Activated CD4-positive, CD25-positive, alpha-beta regulatory T cell treated with anti-CD3 and anti-CD28 coated beads, Interleukin-2, amount 50 U/mL, for 24 hours (primary cell): ENCODE measurements at regions not wholly inside any gene's neighbourhood (a gene's known extent, or its start where the extent isn't known, plus 50 kb on each side); places are given as distances from the start of the nearest gene placed in this dataset.
A peak's percentile ranks its signal among the peaks of the same experiment; 100 is the strongest.

Experiments used
- ATAC-seq, 2 donors: fragments of 150-1000 bp; cut with Tn5 transposase; one replicate each; pipeline ENCODE4 v1.10.0; 2021; ENCODE audit warnings: mild to moderate bottlenecking in 1 of 2, moderate library complexity in 1 of 2

DNA sequence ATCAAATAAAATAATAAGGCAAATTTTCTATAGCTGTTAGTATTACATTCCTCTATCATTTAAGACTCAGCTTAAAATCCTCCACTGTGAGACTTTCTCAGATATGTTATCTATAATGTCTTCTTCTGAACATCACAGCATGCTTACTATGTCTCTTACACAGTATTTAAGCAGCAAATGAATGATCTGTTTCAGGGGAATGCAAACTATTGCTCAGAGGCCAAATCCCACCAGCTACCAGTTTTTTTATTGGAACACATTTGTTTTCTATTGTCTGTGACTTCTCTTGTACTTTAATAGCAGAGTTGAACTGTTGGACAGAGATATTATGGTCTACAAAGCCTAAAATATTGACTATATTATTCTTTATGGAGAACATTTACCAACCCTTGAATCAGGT lies 59.6 kb downstream of the C3orf38 start:
- no peak for ATAC-seq

DNA sequence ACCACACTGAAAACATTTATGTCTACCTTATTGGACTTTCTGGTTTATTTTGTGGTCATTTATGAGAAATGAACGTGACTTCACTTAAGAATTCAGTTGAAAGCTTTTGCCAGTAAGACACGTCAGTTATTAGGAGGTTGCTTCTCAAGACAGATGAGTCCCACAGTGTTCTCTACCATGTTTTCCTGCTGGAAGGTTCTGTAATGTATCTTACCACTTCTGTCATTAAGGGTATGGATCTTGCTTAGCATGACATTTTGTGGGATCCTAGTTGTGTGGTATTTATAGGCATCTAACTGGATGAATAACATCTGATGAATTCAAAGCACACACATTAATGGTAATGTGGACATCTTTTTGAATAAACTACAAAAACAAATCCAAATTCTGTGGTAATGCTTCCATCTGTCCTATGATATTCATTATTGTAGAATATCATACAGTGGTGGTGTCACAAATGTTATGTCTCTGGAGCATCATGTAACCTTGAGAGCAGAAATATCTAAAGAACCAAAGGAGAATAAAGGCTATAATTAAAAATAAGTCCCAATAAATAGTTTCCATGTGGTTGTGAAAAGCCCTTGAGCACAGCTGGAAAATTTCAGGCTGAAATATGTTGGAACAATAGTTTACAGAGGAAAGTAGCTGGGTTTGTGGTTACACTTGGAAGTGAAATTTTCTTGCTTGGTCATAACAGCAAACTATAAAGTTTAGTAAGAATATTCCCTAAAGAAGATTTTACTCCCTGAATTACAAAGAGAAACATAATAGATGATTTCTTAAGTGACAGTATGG lies 61.5 kb downstream of the C3orf38 start:
- ATAC-seq: no peak

DNA sequence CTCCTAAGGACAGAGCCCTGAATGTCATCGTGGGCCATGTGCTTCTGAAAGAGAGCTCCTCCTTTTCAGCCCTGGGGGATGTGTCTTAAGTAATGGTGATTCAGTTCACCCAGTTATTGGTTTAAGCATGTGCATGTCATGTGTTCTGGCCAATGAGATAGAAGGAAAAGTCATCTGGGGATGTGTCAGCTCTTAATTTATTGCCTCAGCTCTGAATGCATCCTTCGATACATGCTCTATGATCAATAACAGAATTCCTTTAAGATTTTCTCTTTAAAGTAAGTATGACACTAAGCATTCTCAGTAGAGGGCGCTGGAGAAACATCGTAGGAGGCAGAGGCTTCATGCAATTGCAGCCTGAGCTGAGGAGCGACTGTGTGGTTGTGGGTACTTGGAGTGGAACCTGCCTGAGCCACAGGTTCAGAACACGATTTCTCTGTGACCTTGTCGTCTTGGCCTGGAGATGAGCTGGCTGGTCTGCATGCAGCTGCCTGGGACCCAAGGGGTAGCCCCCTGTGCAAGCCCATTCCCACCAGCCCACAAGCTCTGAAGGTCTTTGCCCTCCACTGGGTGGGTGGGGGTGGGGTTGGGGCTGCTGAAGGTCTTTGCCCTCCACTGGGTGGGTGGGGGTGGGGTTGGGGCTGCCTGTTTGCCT lies 69.5 kb downstream of the C3orf38 start:
- no peak for ATAC-seq

DNA sequence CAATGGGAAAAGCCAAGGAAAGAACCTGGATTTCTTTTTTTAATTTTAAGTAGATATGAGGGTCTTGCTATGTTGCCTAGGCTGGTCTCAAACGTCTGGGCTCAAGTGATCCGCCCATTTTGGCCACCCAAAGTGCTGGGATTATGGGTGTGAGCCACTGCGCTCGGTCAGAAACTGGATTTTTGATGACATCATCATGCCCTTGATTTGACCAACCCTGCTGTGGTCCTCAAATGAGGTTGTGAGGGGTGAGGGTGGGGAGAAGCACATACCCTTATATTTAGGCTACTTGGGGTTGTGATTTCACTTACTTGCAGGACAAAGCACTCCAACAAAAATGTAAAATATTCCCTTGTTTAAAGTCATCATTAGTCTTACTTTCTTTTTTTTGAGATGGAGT lies 70.4 kb downstream of the C3orf38 start:
- no peak for ATAC-seq

DNA sequence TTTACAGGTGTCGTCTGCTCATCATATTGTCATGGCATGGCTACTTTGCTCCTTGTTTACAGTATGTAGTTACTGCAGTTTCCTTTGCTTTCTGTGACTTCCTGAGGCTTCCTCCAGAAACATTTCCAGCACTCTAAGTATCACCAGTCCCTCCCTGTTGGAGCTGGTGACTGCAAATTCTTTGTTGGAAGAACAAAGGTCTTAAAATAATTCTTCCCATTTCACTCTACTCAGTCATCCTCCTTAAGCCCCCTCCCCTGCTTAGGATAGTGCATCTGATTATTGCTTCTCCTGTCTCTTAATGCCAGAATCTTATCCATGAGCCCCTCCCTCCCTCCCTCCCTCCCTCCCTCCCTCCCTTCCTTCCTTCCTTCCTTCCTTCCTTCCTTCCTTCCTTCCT lies 72.0 kb downstream of the C3orf38 start:
- no peak for ATAC-seq

DNA sequence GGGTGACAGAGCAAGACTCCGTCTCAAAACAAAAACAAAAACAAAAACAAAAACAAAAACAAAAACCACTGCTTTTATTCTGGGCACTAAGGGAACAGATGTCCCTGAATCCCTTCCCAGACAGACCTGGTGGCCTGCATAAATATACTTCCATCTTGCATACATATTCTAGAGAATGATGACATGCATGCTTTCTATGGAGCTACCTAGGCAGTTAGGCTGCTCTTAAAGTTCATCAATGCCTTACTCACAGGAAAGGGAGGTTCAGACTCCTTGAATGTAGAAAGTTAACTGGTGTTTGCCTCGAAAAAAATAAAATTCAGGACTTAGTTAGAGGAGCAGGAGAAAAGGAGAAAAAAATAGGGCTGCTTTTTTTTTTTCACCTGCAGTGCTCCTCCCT lies 72.6 kb downstream of the C3orf38 start:
- no peak for ATAC-seq

DNA sequence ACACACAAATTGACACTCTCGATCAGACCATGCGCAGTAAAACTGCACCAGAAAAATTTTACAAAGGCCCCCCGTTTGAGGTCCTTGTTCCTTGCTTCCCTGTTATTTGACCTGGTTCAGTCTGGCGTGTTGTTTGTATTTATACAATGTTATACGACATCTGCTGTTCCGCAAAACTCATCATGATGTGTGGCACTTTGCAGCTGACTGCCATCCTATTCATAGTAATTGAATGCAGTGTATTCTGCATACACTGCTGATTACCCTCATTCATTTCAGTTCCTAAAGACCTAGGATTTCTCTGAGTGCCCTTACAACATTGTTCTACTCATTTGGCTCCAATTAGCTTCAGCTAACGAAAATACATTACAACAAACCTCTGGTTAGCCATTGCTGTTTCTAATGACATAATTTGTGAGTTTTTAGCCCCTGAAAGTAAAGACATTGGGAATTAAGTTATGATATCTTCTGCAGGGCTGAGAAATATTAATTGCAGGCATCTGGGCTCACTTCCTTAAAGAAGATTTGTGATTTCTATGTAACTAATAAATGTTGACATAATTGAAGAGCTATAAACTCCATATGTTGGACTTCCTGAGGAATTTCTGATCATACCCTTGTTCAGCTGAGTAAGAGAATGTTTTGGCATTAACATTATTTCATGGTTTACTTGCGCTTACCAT lies 75.7 kb downstream of the C3orf38 start:
- no peak for ATAC-seq

DNA sequence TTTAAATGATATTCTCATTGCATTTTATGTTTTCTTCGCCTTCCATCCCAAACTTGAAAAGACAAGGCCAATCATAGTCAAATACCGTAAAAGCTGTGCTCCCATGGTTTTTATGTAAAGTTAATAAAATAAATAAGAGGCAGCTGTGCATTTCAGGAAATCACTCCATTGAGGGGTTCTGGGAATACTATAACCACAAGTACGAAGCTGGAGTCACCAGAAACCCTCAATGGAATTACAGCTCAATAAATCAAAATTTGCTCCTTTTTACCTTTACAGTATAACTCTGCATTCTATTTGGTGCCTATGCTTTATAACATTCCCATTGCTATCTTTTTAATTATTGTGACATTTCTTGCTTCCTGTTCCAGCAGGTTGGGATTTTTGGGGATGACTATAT lies 77.2 kb downstream of the C3orf38 start:
- no peak for ATAC-seq

DNA sequence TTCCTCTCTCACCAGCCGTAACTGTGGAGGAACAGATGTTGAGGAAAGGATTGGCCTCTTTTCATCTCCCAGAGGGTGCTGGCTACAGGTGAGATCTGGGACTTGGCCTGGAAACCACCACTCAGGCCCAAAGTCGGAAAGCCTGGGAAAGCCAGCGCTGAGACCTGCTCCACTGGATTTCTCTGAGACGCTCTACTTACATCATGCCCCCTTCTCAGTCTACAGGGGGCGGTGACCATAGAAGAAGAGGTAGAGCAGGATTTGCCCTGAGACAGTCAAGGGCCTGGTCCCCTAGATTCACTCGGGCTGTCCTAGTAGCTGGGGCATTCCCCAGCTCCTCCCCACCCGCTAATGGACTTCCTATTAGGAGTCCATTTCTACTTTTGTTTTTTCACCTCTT lies 80.9 kb downstream of the C3orf38 start:
- no peak for ATAC-seq

DNA sequence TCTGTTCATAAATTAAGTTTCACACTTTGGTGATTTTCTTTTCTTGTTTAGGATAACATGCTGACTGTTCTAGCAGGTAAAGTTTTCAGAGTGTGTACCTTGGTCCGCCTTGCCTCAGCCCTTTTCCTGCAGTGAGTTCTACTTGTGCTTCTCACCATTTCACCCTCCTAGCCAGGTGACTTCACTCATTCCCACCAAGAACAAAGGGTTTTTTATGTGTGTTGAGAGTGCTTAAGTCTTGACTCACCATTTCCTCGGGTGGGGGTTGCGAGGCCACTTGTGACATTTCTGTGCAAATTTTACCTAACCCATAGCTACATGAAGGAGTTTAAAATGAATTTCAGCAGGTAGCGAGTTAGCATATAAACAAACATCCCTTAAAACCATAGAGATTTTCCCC lies 81.4 kb downstream of the C3orf38 start:
- no peak for ATAC-seq

DNA sequence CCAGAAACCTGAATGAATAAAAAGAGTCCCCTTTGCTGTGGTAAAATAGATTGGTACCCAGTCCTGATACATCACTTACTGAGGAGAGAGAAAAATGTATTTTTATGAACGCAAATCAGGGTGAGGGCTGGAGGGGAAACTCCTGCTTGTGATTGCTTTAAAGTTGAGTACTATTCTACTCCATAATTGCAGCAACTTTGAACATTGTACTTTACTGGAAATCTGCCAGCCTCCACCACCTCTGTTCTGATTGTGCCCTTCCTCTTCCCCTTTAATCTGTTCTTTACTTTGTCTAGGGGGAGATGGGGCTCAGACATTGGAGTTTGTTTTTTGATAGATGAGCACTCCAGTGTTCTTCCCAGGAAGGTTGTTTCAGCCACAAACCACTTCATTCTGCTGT lies 81.9 kb downstream of the C3orf38 start:
- no peak for ATAC-seq

DNA sequence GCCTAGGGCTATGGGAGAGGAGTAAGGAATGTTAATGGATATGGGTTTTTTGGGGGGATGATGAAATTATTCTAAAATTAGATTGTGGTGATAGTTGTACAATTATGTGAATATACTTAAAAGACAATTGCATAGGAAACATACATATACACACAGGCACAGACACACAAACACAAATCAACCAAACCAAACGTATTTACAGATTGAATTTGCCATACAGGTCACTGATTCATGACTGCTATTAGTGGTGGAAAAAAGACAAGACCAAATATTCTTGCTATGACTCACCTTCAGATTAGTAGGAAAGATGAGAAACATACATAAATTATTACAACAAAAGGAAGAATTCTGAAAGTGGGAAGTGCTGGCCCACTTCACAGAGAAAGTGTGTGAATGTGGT lies 85.3 kb downstream of the C3orf38 start:
- no peak for ATAC-seq

DNA sequence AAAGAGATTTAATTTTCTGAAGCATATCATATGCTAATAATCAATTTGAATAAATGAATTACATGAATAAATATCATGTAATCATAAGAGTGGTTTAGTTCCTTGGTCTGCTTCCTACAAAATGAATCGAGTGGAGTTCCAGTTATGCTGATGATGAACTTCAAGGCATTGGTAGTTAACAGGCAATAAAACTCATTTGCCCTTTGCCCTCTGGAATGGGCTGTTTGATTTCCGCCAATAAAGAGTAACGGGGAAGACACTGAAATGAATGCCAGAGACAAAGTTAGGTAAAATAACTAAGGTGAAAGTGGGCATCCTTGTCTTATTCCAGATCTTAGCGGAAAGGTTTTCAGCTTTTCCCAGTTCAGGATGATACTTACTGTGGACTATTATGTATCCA lies 90.1 kb downstream of the C3orf38 start:
- ATAC-seq: no peak

DNA sequence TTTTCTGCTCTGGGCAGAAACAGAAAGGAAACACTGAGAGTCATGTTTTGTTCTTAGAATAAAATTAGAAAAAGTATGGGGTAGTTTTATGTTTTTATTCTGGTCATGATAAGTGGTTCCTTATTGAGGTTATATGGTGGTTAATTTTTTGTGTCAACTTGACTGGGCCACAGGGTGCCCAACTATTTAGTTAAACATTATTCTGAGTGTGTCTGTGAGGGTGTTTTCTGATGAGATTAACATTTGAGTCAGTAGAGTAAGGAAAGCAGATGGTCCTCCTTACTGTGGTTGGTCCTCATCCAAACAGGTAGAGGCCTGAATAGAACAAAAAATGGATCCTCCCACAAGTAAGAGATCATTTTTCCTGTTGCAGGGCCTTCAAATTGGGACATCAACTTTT lies 98.9 kb downstream of the C3orf38 start:
- no peak for ATAC-seq

DNA sequence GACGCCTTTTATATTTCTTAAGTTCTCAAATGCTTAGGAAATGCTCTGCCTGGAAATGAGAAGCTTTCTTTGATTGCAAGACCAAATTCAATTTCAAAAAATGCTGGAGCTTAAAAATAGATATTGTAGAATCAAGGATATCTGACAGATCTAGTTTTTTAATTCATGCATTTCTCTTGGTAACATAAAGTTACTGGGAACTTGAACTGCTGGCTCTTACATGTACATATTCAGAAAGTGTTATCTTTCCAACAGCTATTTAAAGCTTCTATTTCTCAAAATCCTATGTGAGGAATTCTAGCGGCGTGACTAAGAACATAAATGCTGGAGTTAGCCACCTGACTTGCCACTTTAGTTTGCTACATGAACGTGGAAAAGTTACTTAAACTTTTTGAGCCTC lies 109.3 kb downstream of the C3orf38 start:
- no peak for ATAC-seq

DNA sequence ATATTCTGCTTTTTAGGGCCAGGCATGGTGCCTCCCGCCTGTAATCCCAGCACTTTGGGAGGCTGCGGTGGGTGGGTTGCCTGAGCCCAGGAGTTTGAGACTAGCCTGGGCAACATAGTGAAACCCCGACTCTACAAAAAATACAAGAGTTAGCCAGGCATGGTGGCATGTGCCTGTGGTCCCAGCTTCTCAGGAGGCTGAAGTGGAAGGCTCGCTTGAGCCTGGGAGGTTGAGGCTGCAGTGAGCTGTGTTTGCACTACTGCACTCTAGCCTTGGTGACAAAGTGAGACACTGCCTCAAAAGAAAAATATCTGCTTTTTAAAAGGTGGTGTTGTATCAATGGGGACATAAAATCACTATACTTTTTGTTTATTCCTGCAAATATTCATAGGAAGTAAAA lies 112.8 kb downstream of the C3orf38 start:
- ATAC-seq: no peak

DNA sequence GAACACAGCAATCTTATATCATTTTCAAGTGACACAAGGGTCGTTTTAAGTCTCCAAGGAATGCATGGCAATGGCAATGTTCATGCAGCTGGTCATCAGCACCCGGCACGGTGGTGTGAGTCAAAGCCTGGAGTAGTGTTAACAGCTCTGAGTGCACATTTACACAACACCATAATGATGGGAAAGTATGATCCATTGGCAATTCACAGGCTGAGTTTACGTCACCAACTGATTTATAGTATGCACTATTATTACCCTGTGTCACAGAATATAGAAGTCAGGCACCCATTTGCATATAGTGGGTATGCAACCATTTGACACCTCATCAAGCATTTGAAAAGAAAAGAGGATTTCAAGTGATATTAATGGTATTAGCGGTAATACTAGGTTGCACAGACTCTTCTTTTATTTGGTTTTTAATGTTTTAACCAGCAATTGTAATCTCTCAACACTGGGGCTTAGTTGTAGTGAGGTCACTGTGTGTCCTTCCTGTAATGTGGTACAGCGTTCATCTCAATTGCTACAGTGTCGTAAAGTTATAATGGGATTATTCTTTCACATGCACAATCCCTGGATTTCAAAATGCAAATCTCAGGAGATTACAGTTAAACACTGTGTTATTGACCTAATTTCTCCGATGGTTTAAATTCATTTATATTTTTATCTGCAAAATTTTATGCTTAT lies 113.8 kb downstream of the C3orf38 start:
- ATAC-seq: no peak

DNA sequence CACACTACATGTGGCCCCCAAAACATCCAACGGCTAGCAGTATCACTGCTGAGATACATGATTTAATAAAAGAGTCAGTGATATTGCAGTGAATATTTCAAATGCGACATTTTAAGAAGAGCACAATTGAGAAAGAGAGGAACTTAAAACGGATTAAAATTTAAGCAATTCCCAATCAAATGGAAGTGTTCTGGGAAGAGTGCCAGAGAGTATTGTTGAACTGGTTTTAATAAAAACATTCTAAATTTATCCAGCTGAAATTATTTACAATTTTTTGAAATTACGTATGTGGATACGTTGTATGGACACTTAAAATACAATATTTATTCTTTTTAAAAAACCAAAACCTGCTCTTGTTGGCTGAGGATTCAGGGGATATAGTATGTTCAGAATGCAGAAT lies 117.7 kb downstream of the C3orf38 start:
- ATAC-seq: no peak

DNA sequence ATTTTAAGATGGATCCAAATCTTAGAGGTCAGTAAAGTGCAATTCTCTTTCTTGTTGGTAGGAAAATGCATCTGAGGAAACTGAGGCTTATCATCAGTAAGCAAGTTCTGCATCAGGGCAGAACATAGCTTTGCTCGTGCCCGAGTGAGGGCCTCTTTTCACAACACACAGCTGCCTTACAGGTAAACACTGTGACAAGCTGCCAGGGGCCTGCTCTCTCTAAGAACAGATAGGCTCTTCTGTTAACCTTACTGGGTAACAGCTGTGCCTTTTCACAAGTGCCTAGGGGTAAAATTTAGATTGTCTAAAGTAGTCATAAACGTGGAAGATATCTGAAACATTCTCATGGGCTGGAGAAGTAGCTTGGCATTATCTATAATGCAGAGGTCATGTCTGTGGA lies 118.1 kb downstream of the C3orf38 start:
- no peak for ATAC-seq

DNA sequence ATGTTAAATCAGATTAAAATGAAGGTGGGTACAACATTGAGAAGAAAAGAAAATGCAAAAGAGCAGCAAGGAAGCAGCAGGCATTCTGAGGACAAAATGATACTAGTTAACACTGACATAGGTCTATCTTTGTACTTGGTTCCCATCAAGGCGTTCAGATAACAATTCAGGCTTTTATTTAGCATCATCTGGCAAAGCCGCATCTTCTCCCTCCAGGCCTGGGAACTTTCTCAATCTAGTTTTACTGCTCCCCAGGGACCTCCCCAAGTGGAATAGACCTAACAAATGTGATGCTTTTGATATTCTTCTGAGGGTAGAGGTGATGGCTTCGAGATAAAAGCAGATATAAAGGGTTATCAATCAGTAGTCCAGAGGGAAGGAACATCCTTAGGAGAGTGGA lies 130.6 kb downstream of the C3orf38 start:
- no peak for ATAC-seq

DNA sequence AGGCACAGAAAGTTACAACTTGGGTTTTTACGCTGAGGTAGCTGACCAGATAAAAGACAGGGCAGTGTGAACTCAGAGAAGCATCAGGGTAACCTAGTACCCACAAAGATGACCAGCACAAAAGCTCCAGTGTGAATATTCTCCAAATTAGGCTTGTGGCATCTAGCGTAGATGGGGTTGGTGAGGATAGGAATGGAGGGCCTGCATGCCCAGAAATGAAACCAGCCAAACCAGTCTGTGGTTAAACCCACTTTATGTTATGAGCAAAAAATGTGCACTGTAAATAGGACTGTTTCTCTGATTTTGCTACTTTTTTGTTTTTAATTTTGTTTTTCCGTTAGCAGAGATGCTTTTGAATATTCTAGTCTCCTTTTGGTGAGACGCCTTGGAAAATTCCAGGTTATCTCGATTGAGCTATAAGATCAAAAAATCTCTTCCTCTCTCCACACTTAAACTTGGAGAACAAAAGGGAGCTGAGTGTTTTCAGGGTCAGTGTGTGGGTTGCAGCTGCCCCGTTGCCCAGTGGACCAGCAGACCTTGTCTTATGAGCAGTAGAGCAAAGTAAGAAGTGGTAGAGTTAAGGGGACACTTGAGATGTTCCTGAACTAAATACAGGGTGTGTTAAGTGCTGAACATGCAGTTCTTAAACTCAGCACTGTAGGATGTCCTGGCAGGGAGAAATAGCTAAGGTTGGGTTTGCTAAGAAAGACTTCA lies 132.9 kb downstream of the C3orf38 start:
- ATAC-seq: peak in 1 of 2 donors; percentile 21

DNA sequence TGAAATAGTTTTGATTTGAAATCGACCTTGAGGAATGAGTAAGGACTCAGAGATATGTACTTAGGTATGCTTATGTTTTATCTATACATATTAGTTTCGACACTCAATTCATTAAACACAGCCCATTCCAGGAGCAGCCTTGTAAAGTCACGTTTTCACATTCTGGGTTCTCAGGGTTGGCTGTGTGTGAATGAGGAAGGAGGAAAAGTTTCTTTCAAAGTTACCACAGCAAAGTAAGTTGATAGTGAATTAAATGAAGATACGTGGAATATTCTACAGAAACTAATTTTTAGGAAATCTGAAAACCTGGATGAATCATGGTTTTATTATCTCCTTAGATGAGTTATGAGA lies 133.5 kb downstream of the C3orf38 start:
- no peak for ATAC-seq

DNA sequence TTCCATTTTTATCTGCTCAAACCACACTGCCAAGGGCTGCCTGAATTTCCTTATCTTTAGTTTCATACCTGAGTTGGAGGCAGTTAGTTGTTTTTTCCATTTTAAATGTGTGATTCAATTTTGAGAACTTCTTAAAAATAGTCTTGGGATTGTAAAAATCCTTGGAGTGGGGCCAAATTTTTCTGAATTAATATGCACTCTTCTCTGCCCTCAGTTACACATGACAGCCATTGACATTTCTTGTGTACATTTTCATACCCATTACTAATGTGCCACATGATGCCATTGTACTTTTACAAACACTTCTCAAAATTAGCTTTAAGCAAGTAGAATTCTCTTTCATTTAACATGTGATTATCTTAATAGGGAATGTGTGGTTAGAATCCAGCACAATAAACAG lies 141.7 kb downstream of the C3orf38 start:
- ATAC-seq: no peak
